ENCODE measurements at regions not wholly inside any gene's neighbourhood (a gene's known extent, or its start where the extent isn't known, plus 50 kb on each side); places are given as distances from the start of the nearest gene placed in this dataset.

- TF ChIP-seq CTCF (IDR thresholded peaks at IDR 0.05) (no peak), POLR2A (IDR thresholded peaks at IDR 0.05) (no peak)
Observed at GRCh38 chr7:145168427-145168826, 332.6 kb upstream of the TPK1 start.
